Suppressor macrophage treated with lipopolysaccharide for 1 hour (primary cell): ENCODE measurements at regions not wholly inside any gene's neighbourhood (a gene's known extent, or its start where the extent isn't known, plus 50 kb on each side); places are given as distances from the start of the nearest gene placed in this dataset.
A peak's percentile ranks its signal among the peaks of the same experiment; 100 is the strongest.

Experiments used
- DNase-seq, 3 donors: peaks; one replicate each; pipeline ENCODE4 v3.0.0-alpha.2; 2020 to 2022

DNA sequence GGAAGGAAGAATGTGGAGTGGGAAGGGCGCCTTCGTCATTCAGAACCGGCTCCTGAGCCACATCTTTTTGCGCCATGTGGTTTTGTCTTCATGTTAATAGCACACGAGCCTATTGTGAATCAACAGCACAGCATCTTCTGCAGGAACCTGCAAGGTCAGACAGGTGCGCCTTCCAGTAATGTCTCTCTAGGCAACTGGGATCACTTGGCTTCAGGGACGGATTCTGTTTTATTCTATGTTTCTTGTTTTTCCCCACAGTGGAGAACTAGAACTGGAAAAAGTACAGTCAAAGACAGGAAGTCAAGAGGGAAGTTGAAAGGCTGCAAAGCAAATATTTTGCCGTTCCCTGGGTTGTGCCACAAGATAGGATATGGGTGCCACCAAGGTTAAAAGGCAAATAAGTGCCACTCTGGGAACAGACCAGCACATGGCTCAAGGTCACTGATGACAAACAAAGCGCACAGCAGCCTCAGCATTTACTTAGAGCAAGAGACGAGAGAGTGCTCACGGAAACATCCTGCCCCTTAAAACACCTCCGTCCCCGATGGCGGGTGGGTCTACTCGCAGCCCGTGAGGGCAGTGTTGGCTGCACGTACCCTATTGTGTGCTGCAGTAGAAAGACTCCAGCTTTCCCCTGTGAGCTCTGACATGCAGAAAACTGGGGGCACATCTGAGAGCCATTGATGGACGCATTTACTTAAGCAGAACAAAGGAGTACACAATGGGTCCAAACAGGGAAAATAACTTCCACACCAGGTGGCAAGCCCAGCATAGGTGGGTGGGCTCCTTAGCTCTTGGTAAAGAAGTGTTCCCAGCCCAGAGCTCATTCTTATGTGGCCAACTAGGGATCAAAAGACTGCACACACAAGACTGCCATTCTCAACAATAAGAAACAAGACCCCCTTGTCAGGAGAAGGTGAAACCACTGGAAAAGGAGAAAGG is 107.2 kb upstream of the PARD3B start:
- DNase-seq: no peak

- DNase-seq: no peak
Observed at GRCh38 chr2:204441316-204441715, 104.0 kb upstream of the PARD3B start.

DNA sequence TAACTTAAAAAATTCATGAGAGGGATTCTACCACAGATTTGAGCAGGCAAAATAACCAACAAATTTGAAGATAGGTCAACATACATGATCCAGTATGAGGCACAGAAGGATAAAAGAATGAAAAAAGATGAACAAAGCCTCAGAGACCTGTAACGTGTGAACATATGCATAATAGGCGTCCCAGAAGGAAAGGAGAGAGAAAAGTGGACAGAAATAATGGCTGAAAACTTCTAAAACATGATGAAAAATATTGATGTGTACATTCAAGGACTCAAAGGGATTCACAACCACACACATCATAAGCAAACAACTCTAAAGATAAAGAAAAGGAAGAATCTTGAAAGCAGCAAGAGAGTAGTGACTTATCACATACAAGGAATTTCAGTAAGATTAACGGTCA is 100.1 kb upstream of the PARD3B start:
- DNase-seq: no peak

- no peak for DNase-seq
Observed at GRCh38 chr2:204447722-204448121, 97.6 kb upstream of the PARD3B start.

DNA sequence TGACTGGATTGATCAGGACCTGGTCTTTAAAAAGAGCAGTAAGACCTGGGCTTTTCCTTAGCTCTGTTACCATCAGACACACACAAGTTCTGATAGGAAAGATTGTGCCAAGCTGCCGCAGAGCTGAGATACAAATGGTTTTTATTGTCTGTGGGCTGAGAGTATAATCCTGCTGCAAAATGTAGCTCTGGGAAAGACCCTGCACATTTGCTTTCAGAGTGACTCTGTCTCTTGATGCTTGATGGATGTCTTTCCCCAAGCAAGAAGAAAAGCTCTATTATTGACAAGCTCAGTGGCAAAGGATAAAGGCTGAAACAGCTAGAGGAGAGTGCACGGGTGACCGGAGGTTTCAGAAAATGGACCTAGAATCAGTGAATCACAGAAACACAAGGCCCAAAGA is 95.3 kb upstream of the PARD3B start:
- no peak for DNase-seq

GRCh38 chr2:204451766-204452165 is 93.5 kb upstream of the PARD3B start:
- DNase-seq: no peak

DNA sequence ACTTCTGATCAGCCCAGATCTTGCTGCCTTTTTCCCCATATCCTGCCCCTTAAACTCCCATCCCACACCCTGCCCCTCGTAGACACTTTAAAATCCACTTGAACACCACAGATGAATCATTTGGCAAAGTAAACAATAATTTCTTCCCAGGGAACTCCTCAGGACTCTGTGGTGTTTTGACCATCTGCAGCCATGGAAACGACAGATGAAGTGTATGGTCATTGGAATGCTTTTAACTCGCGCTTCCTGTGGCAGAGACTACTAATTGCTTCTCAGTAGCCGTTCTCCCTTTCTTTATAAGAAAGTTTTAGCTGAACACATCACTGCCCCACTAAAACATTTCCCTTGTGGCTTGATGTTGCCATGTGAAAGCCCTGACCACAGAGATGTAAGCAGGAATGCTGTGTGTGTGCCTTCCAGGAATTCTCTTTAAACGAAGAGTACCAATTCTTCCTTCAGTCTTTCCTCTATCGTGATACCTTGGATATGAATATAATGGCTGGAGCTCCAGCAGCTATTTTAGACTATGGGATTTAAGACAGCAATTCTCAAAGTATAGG is 92.7 kb upstream of the PARD3B start:
- no peak for DNase-seq

- no peak for DNase-seq
Observed at GRCh38 chr2:204453730-204454167, 91.5 kb upstream of the PARD3B start.

- no peak for DNase-seq
Observed at GRCh38 chr2:204454672-204455380, 90.4 kb upstream of the PARD3B start.

- no peak for DNase-seq
Observed at GRCh38 chr2:204468746-204469429, 76.4 kb upstream of the PARD3B start.

- no peak for DNase-seq
Observed at GRCh38 chr2:204470178-204470620, 75.1 kb upstream of the PARD3B start.

GRCh38 chr2:204470621-204471196 is 74.6 kb upstream of the PARD3B start:
- no peak for DNase-seq

DNA sequence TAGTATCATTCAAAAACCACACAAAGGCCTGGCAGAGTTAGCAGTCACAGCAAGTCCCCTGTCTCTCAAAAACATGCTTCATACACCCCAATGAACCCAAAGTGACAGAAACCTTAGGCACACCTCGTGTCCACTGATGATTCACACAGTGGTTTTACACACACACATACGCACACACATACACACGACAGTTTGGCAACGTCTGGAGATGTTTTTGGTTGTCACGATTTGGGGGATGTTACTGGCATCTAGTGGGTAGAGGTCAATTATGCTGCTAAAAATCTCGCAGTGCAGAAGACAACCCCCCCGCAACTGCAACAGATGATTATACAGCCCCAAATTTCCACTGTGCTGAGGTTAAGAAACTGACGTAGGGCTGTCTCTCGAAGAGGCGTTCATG is 72.9 kb upstream of the PARD3B start:
- DNase-seq: no peak

DNA sequence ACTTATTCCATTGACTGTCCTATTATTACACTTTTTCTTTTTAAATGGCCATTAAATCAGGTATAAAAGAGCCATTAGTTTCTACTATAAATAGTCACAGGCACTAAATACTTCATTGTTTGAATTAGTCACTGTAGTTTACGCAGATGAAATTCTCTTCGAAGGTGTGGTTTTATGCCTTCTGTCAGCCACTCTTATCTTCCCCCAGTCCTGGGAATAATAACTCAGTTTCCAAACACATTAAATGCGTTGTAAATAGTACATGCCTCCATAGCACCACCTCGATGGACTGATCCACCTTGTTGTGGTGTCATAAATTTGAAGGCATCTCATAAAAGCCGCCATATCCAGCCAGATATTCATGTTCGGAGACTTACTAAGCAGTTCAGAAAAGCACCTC is 72.1 kb upstream of the PARD3B start:
- no peak for DNase-seq

GRCh38 chr2:204475399-204475798 is 69.9 kb upstream of the PARD3B start:
- no peak for DNase-seq

- no peak for DNase-seq
Observed at GRCh38 chr2:204477358-204477950, 67.8 kb upstream of the PARD3B start.

- DNase-seq: peak; percentile 3 to 27 (median 23)
Observed at GRCh38 chr2:204479557-204479956, 65.7 kb upstream of the PARD3B start.

GRCh38 chr2:204480676-204481075 is 64.6 kb upstream of the PARD3B start:
- no peak for DNase-seq

DNA sequence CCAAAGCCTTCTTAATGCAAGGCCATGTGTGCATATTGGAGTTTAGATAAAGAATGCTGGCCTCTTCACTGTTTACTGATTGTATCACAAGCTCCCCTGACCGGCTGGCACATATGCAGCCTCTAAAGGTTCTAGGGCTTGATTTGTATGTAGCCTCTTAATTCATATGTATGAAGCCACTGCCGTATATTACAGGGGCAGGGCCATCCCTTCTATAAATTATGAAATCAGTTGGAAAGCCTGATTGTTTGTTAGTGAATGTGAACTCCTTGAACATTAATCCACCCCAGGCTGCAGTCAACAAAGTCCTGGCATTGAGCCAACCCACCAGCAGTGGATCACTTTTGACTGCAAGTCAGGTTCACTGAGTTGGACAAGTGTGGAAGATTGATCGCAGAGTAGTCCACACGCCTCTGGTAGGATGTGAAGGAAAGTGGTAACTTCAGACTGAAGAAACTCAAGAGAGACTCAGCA is 61.6 kb upstream of the PARD3B start:
- DNase-seq: no peak

DNA sequence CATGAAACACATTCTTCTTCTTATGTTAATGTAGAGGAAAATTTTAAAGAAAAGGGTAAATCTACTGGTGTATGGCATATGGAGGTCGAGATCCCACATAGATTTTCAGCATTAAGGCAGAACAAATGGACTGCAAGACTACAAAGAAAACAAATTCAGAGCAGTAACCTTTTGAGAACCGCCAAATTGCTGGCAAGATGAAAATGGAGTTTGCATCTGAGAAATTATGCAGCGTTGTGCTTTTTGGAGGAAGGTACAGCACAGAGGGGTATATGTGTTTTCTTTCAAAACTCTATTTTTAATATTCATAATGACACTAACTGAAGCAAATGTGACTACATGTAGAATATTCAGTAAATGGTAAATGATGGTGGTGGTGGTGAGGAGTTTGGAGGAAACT is 59.0 kb upstream of the PARD3B start:
- DNase-seq: no peak

- DNase-seq: no peak
Observed at GRCh38 chr2:204486805-204487204, 58.5 kb upstream of the PARD3B start.
